ENCODE measurements at regions not wholly inside any gene's neighbourhood (a gene's known extent, or its start where the extent isn't known, plus 50 kb on each side); places are given as distances from the start of the nearest gene placed in this dataset.
"Not testable (repeated sequence)": the region's sequence is repeated elsewhere in the genome, so short reads cannot be mapped to it uniquely, and the experiment has no call there.

DNA sequence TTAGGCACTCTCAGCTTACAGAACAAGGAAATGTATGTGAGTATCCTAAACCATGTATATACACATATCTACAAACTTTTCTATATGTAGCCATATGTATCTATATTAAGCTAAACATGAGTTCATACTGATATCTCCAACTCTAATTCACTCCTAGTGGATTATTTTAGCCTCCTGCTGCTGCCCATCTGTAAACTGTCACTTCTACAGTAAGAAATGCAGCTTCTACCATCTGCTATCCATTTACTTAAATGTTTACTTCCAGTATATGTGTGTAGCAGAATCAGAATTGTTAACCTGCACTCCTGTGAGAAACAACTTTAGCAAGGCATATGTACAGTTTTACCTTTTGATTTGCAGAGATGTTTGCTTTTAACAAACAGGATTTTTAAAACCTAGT lies 478.5 kb upstream of the CBLB start:
- H3K4me1 ChIP-seq (ENCODE audit: control insufficient read depth, insufficient read depth, low read length) = no peaks in the 10 kb centered on the region
- H3K27ac ChIP-seq (ENCODE audit: low read length) = no peak overlapping the region
- DNase-seq (no peak), ATAC-seq (no peak)
- no peak overlapping the region for H3K4me3 ChIP-seq (ENCODE audit: low read length)
- no peaks in the 10 kb centered on the region for H3K9me3 ChIP-seq (ENCODE audit: control insufficient read depth, low read length)
- intact Hi-C loops (cut with DNase I) = no loop called here
- H3K27me3 ChIP-seq (ENCODE audit: control insufficient read depth, insufficient read depth) = no peaks in the 10 kb centered on the region

DNA sequence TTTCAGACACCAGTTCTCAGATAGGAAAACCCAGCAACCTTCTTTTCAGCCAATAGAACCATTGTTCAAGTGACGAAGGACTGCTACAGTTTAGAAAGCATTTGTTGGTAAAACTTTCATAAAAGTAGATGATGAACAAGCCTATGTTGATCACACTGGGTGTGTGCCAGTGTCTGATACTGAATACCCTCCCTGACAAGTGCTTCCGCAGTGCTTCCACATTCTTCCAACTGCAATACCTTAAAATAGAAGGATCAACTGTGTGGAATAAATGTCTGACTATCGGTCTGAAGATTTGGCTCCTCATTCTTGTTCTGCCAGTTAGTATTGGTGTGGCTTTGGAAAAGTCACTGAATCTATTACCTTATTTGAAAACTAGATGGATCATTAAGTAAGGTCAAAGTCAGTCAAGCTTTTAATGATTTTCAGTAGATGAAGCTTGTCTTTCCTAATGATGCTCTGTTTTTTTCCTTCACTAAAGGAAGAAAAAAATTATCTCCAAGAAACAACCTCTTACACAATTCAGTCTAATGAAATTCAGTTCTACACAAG lies 479.4 kb upstream of the CBLB start:
- H3K4me1 ChIP-seq (ENCODE audit: control insufficient read depth, insufficient read depth, low read length) = no peaks in the 10 kb centered on the region
- H3K9me3 ChIP-seq (ENCODE audit: control insufficient read depth, low read length) = no peaks in the 10 kb centered on the region
- 62% methylated on average over 3 of the region's 3 CpGs for WGBS
- DNase-seq (no peak), ATAC-seq (peak; percentile 44 to 59)
- H3K4me3 ChIP-seq (ENCODE audit: low read length) = no peak overlapping the region
- no peak overlapping the region for H3K27ac ChIP-seq (ENCODE audit: low read length)
- no peaks in the 10 kb centered on the region for H3K27me3 ChIP-seq (ENCODE audit: control insufficient read depth, insufficient read depth)
- intact Hi-C loops (cut with DNase I) = no loop called here

- Histone ChIP-seq H3K27ac (ENCODE audit: low read length) (no peak overlapping the region), H3K9me3 (ENCODE audit: control insufficient read depth, low read length) (no peaks in the 10 kb centered on the region), H3K4me3 (ENCODE audit: low read length) (no peak overlapping the region), H3K27me3 (ENCODE audit: control insufficient read depth, insufficient read depth) (no peaks in the 10 kb centered on the region), H3K4me1 (ENCODE audit: control insufficient read depth, insufficient read depth, low read length) (no peaks in the 10 kb centered on the region)
- DNase-seq (no peak), ATAC-seq (peak; percentile 31 to 36)
- intact Hi-C loops (cut with DNase I) = no loop called here
- 71% methylated on average over 2 of the region's 2 CpGs for WGBS
Observed at GRCh38 chr3:106349191-106349881, 480.5 kb upstream of the CBLB start.

DNA sequence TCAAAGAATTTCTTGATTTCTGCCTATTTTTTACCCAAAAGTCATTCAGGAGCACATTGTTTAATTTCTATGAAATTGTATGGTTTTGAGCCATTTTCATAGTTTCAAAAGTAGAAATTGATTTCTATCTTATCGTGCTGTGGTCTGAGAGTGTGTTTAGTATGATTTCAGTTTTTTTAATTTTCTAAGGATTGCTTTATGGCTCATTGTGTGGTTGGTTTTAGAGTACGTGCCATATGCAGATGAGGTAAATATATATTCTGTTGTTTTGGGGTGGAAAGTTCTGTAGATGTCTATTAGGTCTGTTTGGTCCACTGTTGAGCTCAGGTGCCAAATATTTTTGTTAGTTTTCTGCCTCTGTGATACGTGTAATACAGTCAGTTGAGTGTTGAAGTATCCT lies 487.1 kb upstream of the CBLB start:
- H3K4me1 ChIP-seq (ENCODE audit: control insufficient read depth, insufficient read depth, low read length) = no peaks in the 10 kb centered on the region
- 87% methylated on average over 3 of the region's 3 CpGs for WGBS
- no peaks in the 10 kb centered on the region for H3K27me3 ChIP-seq (ENCODE audit: control insufficient read depth, insufficient read depth)
- no peak overlapping the region for H3K4me3 ChIP-seq (ENCODE audit: low read length)
- no peak for DNase-seq
- no peaks in the 10 kb centered on the region for H3K9me3 ChIP-seq (ENCODE audit: control insufficient read depth, low read length)
- no peak for ATAC-seq
- intact Hi-C loops (cut with DNase I) = no loop called here
- H3K27ac ChIP-seq (ENCODE audit: low read length) = no peak overlapping the region

DNA sequence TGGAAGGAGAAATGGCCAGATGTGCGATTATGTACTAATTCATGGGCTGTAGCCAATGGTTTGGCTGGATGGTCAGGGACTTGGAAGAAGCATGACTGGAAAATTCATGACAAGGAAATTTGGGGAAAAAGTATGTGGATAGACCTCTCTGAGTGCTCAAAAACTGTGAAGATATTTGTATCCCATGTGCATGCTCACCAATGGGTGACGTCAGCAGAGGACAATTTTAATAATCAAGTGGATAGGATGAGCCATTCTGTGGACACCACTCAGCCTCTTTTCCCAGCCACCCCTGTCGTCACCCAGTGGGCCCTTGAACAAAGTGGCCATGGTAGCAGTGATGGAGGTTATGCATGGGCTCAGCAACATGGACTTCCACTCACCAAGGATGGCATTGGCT lies 490.9 kb upstream of the CBLB start:
- DNase-seq = no peak
- Histone ChIP-seq H3K27me3 (ENCODE audit: control insufficient read depth, insufficient read depth) (no peaks in the 10 kb centered on the region), H3K9me3 (ENCODE audit: control insufficient read depth, low read length) (no peaks in the 10 kb centered on the region), H3K4me1 (ENCODE audit: control insufficient read depth, insufficient read depth, low read length) (no peaks in the 10 kb centered on the region), H3K4me3 (ENCODE audit: low read length) (no peak overlapping the region), H3K27ac (ENCODE audit: low read length) (no peak overlapping the region)
- intact Hi-C loops (cut with DNase I) = no loop called here
- 90% methylated on average over 3 of the region's 3 CpGs for WGBS
- ATAC-seq = no peak

DNA sequence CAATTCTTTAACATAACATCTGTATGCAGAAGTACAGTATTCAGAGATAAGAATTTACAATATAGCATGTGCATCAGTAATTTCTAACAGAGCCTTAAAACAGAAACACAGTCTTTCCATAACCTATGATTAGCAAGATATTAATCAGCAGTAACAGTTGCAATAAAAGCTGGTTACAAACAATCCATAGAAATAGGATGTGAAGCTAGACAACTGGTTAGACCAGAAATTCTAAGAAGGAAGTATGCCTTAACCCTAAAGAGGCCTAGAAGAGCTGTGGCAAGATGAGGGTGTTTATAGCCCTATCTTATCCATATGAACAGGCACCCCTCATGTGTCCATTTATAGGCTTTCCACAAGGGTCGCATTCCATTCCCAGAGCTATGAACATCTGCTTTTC lies 492.1 kb upstream of the CBLB start:
- H3K27me3 ChIP-seq (ENCODE audit: control insufficient read depth, insufficient read depth); intact Hi-C loops (cut with DNase I); DNase-seq; ATAC-seq; H3K9me3 ChIP-seq (ENCODE audit: control insufficient read depth, low read length); H3K4me1 ChIP-seq (ENCODE audit: control insufficient read depth, insufficient read depth, low read length); H3K4me3 ChIP-seq (ENCODE audit: low read length); H3K27ac ChIP-seq (ENCODE audit: low read length): not testable (repeated sequence)
- WGBS = 77% methylated on average over 1 of the region's 1 CpG

- Histone ChIP-seq H3K27ac (ENCODE audit: low read length) (no peak overlapping the region), H3K4me1 (ENCODE audit: control insufficient read depth, insufficient read depth, low read length) (no peaks in the 10 kb centered on the region), H3K4me3 (ENCODE audit: low read length) (no peak overlapping the region), H3K27me3 (ENCODE audit: control insufficient read depth, insufficient read depth) (no peaks in the 10 kb centered on the region), H3K9me3 (ENCODE audit: control insufficient read depth, low read length) (no peaks in the 10 kb centered on the region)
- intact Hi-C loops (cut with DNase I) = no loop called here
- no peak for DNase-seq
- ATAC-seq = no peak
- 92% methylated on average over 1 of the region's 1 CpG for WGBS
Observed at GRCh38 chr3:106364477-106364876, 495.7 kb upstream of the CBLB start.

DNA sequence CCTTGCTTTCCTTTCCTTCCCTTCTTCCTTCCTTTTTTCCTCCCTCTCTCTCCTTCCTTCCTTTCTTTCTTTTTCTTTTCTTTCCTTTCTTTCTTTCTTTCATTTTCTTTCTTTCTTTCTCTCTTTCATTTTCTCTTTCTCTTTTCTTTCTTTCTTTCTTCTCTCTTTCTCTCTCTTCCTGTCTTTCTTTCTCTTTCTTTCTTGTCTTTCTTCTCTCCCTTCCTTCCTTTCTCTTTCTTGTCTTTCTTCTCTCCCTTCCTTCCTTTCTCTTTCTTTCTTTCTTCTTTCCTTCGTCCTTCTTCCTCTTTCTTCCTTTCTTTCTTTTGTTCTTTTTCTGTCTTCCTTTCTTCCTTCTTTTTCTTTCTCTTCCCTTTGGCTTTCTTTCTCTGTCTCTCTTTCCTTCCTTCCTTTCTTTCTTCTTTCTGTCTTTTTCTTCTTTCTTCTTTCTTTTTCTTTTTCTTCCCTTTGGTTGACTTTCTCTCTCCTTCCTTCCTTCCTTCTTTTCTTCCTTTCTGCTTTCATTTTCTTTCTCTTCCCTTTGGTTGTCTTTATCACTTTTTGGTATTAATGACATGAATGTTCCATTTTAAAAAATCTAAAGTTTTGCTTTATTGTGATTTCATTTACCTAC lies 496.4 kb upstream of the CBLB start:
- no peaks in the 10 kb centered on the region for H3K27me3 ChIP-seq (ENCODE audit: control insufficient read depth, insufficient read depth)
- H3K27ac ChIP-seq (ENCODE audit: low read length) = no peak overlapping the region
- DNase-seq = no peak
- intact Hi-C loops (cut with DNase I) = no loop called here
- 79% methylated on average over 1 of the region's 1 CpG for WGBS
- no peaks in the 10 kb centered on the region for H3K4me1 ChIP-seq (ENCODE audit: control insufficient read depth, insufficient read depth, low read length)
- H3K9me3 ChIP-seq (ENCODE audit: control insufficient read depth, low read length) = no peaks in the 10 kb centered on the region
- H3K4me3 ChIP-seq (ENCODE audit: low read length) = no peak overlapping the region
- no peak for ATAC-seq

DNA sequence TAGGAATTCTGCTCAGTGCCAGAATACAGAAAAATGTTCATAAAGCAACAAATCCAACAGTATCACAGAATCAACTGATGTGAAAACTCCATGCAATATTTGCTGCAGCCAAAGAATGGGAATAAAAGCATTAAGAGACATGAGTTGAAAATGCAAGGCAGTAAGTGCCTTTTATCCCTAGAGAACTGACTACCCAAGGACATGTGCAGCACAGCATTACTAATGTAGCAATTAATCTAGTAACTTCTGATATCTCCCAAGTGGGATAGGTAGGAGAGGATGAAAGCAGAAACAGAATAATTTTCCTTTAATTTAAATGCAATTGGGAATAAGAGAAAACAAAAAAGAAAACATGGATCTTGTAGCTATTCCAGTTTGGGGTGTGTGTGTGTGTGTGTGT lies 497.5 kb upstream of the CBLB start:
- Histone ChIP-seq H3K27ac (ENCODE audit: low read length) (no peak overlapping the region), H3K4me1 (ENCODE audit: control insufficient read depth, insufficient read depth, low read length) (no peaks in the 10 kb centered on the region), H3K9me3 (ENCODE audit: control insufficient read depth, low read length) (no peaks in the 10 kb centered on the region), H3K4me3 (ENCODE audit: low read length) (no peak overlapping the region), H3K27me3 (ENCODE audit: control insufficient read depth, insufficient read depth) (no peaks in the 10 kb centered on the region)
- no peak for DNase-seq
- ATAC-seq = no peak
- intact Hi-C loops (cut with DNase I) = no loop called here

- Histone ChIP-seq H3K27me3 (ENCODE audit: control insufficient read depth, insufficient read depth) (no peaks in the 10 kb centered on the region), H3K4me3 (ENCODE audit: low read length) (no peak overlapping the region), H3K27ac (ENCODE audit: low read length) (no peak overlapping the region), H3K9me3 (ENCODE audit: control insufficient read depth, low read length) (no peaks in the 10 kb centered on the region), H3K4me1 (ENCODE audit: control insufficient read depth, insufficient read depth, low read length) (no peaks in the 10 kb centered on the region)
- 73% methylated on average over 2 of the region's 2 CpGs for WGBS
- ATAC-seq (no peak), DNase-seq (no peak)
- intact Hi-C loops (cut with DNase I) = no loop called here
Observed at GRCh38 chr3:106367496-106367895, 498.7 kb upstream of the CBLB start.

DNA sequence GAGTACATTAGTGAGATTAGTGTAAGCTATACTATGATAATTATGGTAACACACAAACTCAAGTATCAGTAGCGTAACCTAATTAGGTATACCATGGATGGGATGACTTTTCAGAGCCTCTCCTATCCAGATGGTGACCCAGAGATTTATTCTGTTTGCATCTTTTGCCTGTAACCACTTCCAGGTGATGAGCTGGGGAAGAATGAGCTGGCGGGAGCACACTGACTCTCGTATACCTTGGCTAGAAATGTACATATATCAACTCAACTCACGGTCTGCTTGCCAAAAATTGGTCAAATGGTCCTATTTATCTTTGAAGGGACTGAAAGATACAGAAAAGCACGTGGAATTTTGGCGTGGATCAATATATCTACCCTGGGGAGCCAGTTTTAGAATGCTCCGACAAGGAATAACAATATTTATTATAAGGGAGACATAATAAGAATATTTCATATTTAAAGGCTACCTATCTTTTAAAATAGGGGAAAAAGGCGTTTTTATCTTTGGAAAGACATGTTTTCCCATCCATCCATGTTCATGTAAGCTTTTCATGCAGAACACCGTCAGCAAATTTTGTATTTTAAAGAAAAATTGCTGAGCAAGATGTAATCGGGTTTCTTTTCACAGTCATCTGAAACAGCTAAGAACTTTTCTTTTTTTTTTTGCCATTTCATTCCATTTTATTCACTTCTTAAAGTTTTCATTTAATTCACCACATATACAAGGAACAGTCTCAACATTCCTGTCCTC lies 502.6 kb upstream of the CBLB start:
- intact Hi-C loops (cut with DNase I) = no loop called here
- no peaks in the 10 kb centered on the region for H3K27me3 ChIP-seq (ENCODE audit: control insufficient read depth, insufficient read depth)
- H3K4me3 ChIP-seq (ENCODE audit: low read length) = no peak overlapping the region
- ATAC-seq (no peak), DNase-seq (no peak)
- WGBS = 75% methylated on average over 10 of the region's 10 CpGs
- no peak overlapping the region for H3K27ac ChIP-seq (ENCODE audit: low read length)
- H3K4me1 ChIP-seq (ENCODE audit: control insufficient read depth, insufficient read depth, low read length) = no peaks in the 10 kb centered on the region
- H3K9me3 ChIP-seq (ENCODE audit: control insufficient read depth, low read length) = no peaks in the 10 kb centered on the region

Data from right cardiac atrium (tissue), 5 donors.